GM19395 (cell line): ENCODE measurements at regions not wholly inside any gene's neighbourhood (a gene's known extent, or its start where the extent isn't known, plus 50 kb on each side); places are given as distances from the start of the nearest gene placed in this dataset.
"Not testable (repeated sequence)": the region's sequence is repeated elsewhere in the genome, so short reads cannot be mapped to it uniquely, and the experiment has no call there.

Source experiments
- ATAC-seq: cut with Tn5 transposase; IDR thresholded peaks from one replicate; pipeline ENCODE4 v1.9.1; 2021; ENCODE audit warnings: mild to moderate bottlenecking, moderate library complexity; ENCODE audit not compliant: unreplicated experiment

- ATAC-seq, result no peak
Observed at GRCh38 chr1:95583661-95584210, 349.7 kb downstream of the RWDD3 start.

- ATAC-seq, result no peak
Observed at GRCh38 chr1:95584315-95584714, 350.3 kb downstream of the RWDD3 start.

- ATAC-seq, result no peak
Observed at GRCh38 chr1:95604771-95605170, 370.8 kb downstream of the RWDD3 start.

- no peak for ATAC-seq
Observed at GRCh38 chr1:95614197-95614596, 380.2 kb downstream of the RWDD3 start.

- no peak for ATAC-seq
Observed at GRCh38 chr1:95615421-95615820, 381.4 kb downstream of the RWDD3 start.

- ATAC-seq, result no peak
Observed at GRCh38 chr1:95620076-95620475, 386.1 kb downstream of the RWDD3 start.

- no peak for ATAC-seq
Observed at GRCh38 chr1:95622609-95623008, 388.6 kb downstream of the RWDD3 start.

GRCh38 chr1:95625224-95625623 lies 391.2 kb downstream of the RWDD3 start:
- no peak for ATAC-seq

GRCh38 chr1:95627244-95627643 lies 393.2 kb downstream of the RWDD3 start:
- ATAC-seq, result no peak

- ATAC-seq, result no peak
Observed at GRCh38 chr1:95631695-95632094, 397.7 kb downstream of the RWDD3 start.

- ATAC-seq, result no peak
Observed at GRCh38 chr1:95635811-95636210, 401.8 kb downstream of the RWDD3 start.

GRCh38 chr1:95636897-95637296 lies 402.9 kb downstream of the RWDD3 start:
- ATAC-seq, result no peak

GRCh38 chr1:95640746-95641145 lies 406.7 kb downstream of the RWDD3 start:
- ATAC-seq, result no peak

- ATAC-seq, result no peak
Observed at GRCh38 chr1:95641386-95641785, 407.4 kb downstream of the RWDD3 start.

- ATAC-seq, result no peak
Observed at GRCh38 chr1:95642035-95642434, 408.0 kb downstream of the RWDD3 start.

GRCh38 chr1:95643071-95643470 lies 409.1 kb downstream of the RWDD3 start:
- ATAC-seq, result no peak

GRCh38 chr1:95645126-95645525 lies 411.1 kb downstream of the RWDD3 start:
- not testable (repeated sequence) for ATAC-seq

- ATAC-seq, result no peak
Observed at GRCh38 chr1:95650631-95651030, 416.6 kb downstream of the RWDD3 start.

- ATAC-seq, result no peak
Observed at GRCh38 chr1:95652423-95652965, 418.5 kb downstream of the RWDD3 start.

- ATAC-seq, result no peak
Observed at GRCh38 chr1:95653618-95654017, 419.6 kb downstream of the RWDD3 start.

GRCh38 chr1:95655321-95656020 lies 421.5 kb downstream of the RWDD3 start:
- no peak for ATAC-seq

- ATAC-seq, result no peak
Observed at GRCh38 chr1:95657248-95657647, 423.2 kb downstream of the RWDD3 start.

GRCh38 chr1:95659166-95659565 lies 425.2 kb downstream of the RWDD3 start:
- no peak for ATAC-seq
